RWPE1 (cell line): ENCODE measurements at regions not wholly inside any gene's neighbourhood (a gene's known extent, or its start where the extent isn't known, plus 50 kb on each side); places are given as distances from the start of the nearest gene placed in this dataset.
A peak's percentile ranks its signal among the peaks of the same experiment; 100 is the strongest.

Experiments used
- CTCF ChIA-PET: fragments of 350-600 bp; sonication (Branson Sonifier 250); formaldehyde crosslinking; extraction: SDS; loops from one replicate; lab custom pipeline; 2021; lab: Yijun Ruan, JAX
- POLR2A ChIA-PET: fragments of 400-600 bp; formaldehyde crosslinking; extraction: SDS; loops from one replicate; lab custom pipeline; 2020; ENCODE audit warnings: antibody characterized with exemption; ENCODE audit not compliant: low non-redundant PET; lab: Yijun Ruan, JAX
- DNase-seq: peaks from one replicate; pipeline ENCODE4 v3.0.0; 2012; ENCODE audit warnings: low spot score
- H3K27ac ChIP-seq: fragments of 450-650 bp; 2 replicates; pipeline ENCODE4 v1.5.1; 2017
- CTCF ChIP-seq: fragments of 450-650 bp; conservative IDR thresholded peaks from 2 replicates; pipeline ENCODE4 v1.5.1; 2017; ENCODE audit warnings: low read depth, mild to moderate bottlenecking

DNA sequence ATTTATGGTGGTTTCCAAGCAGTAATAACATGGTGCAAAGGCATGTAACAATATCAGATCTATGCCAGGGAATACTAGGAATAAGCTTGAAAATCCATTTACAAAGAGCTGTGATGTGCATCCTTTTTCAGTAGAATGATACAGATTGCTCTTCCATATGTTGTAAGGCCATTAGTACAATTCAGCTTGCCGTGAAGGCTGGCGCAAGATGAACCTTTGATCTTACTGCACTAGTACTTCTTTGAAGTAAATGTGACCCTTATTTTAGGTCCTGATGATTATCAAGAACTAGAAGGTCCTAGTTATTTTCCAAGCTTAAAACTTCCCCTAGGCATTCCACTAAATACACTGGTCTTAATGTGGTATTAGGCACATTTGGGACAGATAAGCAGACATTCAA is 210.1 kb upstream of the CD96 start:
- CTCF ChIA-PET = no interaction called here
- TF ChIP-seq CTCF = no peak
- POLR2A ChIA-PET = no interaction called here

DNA sequence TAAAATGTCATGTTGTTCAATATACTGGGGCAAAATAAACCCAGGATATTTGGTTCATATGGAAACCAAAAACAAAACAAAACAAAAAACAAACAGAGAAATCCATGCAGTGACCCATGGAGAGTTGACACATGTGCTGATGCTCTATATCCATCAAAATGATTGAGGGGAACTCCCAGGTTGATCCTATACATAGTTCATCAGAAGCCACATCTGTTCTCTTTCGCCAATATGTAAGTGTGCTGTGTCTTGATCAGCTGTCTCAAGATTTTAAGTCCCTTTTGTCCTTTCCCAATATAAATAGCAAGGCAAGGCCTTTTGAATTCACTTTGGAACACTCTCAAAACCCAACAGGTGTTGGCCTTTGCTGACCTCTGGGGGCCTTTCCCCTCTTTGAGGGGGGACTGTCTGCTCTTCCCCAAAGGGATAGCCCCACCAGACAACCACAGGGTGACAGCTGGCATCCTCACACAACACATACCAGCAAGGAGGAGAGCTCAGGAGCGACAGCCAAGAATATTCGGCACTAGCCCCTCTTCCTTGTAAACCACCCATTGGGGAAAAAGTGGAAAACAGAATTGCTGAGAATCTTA is 209.4 kb upstream of the CD96 start:
- ChIA-PET CTCF (no interaction called here), POLR2A (no interaction called here)
- no peak overlapping the region for H3K27ac ChIP-seq
- no peak for TF ChIP-seq CTCF
- DNase-seq = no peak

More for the DNA sequence above, 210.1 kb upstream of the CD96 start:
- no peak overlapping the region for H3K27ac ChIP-seq
- DNase-seq = no peak

DNA sequence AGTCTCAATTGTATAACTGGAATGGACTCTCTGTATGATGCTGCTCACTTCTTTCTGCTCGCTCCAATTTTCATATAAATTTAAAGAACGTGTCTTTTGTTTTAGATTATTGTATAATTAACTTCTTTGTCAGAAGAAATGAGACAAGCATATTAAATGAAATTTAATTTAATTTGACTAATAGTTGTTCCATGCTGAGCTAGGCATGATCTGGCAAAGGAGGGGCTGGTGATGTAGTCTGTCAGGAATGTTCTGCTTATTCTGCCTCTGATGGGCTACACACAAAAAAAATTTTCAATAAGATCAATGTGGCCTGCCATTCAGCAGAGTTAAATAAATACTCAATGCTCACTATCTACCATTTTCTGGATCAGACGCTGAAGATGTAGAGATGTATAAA is 208.4 kb upstream of the CD96 start:
- no peak overlapping the region for H3K27ac ChIP-seq
- DNase-seq = peak; percentile 35
- POLR2A ChIA-PET = no interaction called here
- no peak for TF ChIP-seq CTCF
- CTCF ChIA-PET = interaction anchor here (0.7 kb wide), 1 partner anchor 17 kb away, joined by 3 read pairs; no protein-coding TSS in a partner anchor

- H3K27ac ChIP-seq = no peak overlapping the region
- ChIA-PET POLR2A (no interaction called here), CTCF (interaction anchor here (0.6 kb wide), 1 partner anchor 32 kb away, joined by 3 read pairs; no protein-coding TSS in a partner anchor)
- no peak for DNase-seq
- TF ChIP-seq CTCF = no peak
Measured at GRCh38 chr3:111335512-111336303, 206.3 kb upstream of the CD96 start.

DNA sequence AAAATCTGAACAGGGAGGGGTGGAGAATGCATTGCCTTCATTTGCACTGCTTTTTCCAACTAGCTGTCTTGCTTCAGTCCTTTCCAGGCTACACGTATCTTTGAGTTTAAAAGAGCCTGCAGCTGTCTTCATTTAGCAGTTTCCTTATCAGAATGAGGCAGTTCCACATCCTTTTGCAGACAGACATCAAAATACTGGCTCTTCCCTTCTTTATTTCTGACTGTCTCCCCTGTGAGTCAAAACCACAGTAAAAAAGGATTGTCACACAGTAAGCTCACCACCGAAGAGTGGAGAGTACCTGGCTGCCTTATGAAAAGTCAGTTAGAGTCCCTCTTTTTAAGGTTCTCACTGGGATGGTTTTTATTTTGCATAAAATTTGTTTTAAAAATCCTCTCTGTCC is 205.5 kb upstream of the CD96 start:
- no peak for DNase-seq
- no peak overlapping the region for H3K27ac ChIP-seq
- no peak for TF ChIP-seq CTCF
- POLR2A ChIA-PET = no interaction called here
- CTCF ChIA-PET = no interaction called here

DNA sequence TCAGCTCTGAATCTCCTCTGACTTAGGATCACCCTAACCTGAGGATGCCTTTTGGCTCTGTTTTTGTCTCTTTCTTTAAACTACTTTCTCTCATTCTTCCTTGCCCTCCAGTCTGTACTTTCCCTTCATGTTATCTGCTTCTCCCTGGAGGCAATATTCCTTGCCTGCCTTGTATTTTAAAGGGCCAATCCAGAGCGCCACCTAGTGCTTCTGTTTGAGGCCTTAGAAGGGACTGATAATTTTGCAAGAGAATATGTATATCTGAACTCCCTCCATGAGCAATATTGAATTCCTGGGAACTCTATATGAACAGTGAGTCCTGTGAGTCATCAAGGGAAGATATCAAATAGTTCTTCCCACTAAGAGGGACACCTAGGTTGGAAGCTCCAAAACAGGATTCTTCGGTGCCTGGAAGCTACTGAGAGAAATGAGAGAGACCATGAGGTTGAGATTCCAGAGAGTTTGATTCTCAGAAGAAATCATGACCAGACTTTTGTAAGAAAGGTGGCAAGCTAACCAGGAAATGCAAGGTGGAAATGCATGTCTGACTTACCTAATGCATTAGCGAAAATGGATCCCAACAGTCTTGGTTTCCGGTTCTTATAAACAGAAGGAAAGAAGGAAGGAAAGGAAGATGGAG is 203.8 kb upstream of the CD96 start:
- POLR2A ChIA-PET = no interaction called here

More for the DNA sequence above, 203.8 kb upstream of the CD96 start:
- TF ChIP-seq CTCF = peak; percentile 52
- CTCF ChIA-PET = no interaction called here
- DNase-seq = peak; percentile 42
- no peak overlapping the region for H3K27ac ChIP-seq
